T-helper 2 cell treated with Interferon-gamma antibody and Interleukin-4, amounts not matched to agents 5 μg/mL and 100 μg/mL, for 36 hours (primary cell): ENCODE measurements at regions not wholly inside any gene's neighbourhood (a gene's known extent, or its start where the extent isn't known, plus 50 kb on each side); places are given as distances from the start of the nearest gene placed in this dataset.

ENCODE experiments used
- DNase-seq: peaks from one replicate; pipeline ENCODE4 v3.0.0; 2021; ENCODE audit warnings: low spot score
- H3K27ac Mint-ChIP-seq: one replicate; pipeline ENCODE4 v1.8.0; 2021; ENCODE audit warnings: mild to moderate bottlenecking, mixed read lengths
- H3K27me3 Mint-ChIP-seq: one replicate; pipeline ENCODE4 v1.8.0; 2021; ENCODE audit warnings: low read depth, mixed read lengths
- H3K36me3 Mint-ChIP-seq: one replicate; pipeline ENCODE4 v1.8.0; 2021; ENCODE audit warnings: low read depth, mixed read lengths
- H3K4me1 Mint-ChIP-seq: one replicate; pipeline ENCODE4 v1.8.0; 2021; ENCODE audit warnings: low read depth, mixed read lengths
- H3K4me3 Mint-ChIP-seq: one replicate; pipeline ENCODE4 v1.8.0; 2022; ENCODE audit warnings: mild to moderate bottlenecking, moderate library complexity, mixed read lengths
- H3K9me3 Mint-ChIP-seq: one replicate; pipeline ENCODE4 v1.8.0; 2021; ENCODE audit warnings: mixed read lengths

DNA sequence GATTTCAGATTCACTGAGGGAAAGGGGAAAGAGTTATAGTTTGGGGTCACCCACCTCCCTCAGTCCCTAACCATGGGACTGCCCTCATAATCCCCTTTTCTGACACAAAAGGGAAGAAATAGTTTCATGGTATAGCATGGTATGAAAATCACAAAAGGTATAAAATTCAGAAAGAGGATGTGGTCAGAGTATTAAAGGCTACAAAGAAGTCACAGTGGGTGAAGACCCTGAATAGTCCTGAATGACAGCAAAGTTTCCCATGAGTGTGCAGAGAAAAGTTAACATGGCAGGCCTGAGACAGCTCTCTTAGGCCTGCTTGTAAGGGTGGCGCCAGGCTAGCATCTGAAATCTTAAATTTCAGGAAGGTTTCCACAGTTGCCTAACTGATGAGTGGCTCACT is 290.6 kb upstream of the ZNF608 start:
- H3K27ac Mint-ChIP-seq = no peak overlapping the region
- H3K9me3 Mint-ChIP-seq = no peaks in the 10 kb centered on the region

DNA sequence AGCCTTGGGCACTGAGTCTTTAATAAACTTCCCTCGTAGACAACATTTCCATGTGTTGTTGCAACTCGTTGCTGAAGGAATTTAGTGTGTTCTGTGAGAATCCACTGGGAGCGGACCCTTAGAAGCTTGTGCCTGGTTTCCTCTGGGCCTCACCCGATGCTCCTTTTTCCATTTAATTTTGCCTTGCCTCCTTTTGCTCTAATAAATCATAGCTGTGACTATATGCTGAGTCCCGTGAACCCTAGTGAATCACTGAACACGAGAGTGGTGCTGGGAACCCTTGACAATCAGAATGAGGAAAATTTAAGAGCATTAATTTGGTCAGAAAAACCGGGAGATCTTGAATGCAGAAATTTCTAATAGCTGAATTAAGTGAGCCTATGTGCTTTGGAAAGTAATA is 291.1 kb upstream of the ZNF608 start:
- no peaks in the 10 kb centered on the region for H3K36me3 Mint-ChIP-seq
- DNase-seq = no peak
- no peak overlapping the region for H3K27ac Mint-ChIP-seq
- no peak overlapping the region for H3K4me3 Mint-ChIP-seq
- H3K27me3 Mint-ChIP-seq = no peaks in the 10 kb centered on the region
- H3K4me1 Mint-ChIP-seq = no peaks in the 10 kb centered on the region
- no peaks in the 10 kb centered on the region for H3K9me3 Mint-ChIP-seq

More for the DNA sequence above, 290.6 kb upstream of the ZNF608 start:
- no peak for DNase-seq
- Mint-ChIP-seq H3K4me3 (no peak overlapping the region), H3K4me1 (no peaks in the 10 kb centered on the region), H3K27me3 (no peaks in the 10 kb centered on the region), H3K36me3 (no peaks in the 10 kb centered on the region)

DNA sequence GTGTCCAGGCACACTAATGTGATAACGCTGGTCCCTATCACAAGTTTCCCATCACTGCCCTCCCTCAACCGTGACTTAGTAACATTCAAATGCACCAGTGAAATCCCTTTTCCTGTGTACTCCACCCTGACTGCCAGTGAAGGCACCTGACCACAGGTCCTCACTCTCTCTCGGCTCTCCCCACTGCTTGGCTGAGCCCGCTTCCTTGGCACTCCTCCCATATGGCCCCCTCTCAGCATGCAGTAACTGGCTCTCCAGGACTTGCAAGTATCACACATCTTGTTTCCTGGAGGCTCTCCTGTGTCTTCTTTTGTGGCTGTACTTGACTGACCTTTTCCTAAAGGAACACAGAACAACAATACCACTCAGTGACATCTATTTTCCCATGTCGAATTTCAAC is 292.0 kb upstream of the ZNF608 start:
- DNase-seq = no peak
- Mint-ChIP-seq H3K36me3 (no peaks in the 10 kb centered on the region), H3K27ac (no peak overlapping the region), H3K27me3 (no peaks in the 10 kb centered on the region), H3K9me3 (no peaks in the 10 kb centered on the region), H3K4me1 (no peaks in the 10 kb centered on the region), H3K4me3 (no peak overlapping the region)

DNA sequence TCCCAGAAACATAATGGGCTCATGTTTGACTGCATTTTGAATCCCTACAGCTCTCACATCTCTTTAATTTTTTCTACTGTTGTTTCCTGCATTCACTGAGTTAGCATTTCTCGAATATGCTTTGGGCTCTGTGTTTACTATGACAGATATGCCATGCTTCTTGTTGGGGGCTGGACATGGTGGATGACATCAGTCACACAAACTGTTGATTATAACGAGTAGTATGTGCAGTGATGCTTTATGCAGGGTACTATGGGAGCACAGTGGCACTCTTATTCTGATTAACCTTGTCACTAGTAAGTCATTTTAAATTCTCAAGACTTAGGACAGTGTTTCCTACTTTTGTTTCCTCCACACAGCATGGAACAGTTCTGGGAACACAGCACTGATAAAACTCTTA is 295.4 kb upstream of the ZNF608 start:
- H3K27me3 Mint-ChIP-seq = no peaks in the 10 kb centered on the region

DNA sequence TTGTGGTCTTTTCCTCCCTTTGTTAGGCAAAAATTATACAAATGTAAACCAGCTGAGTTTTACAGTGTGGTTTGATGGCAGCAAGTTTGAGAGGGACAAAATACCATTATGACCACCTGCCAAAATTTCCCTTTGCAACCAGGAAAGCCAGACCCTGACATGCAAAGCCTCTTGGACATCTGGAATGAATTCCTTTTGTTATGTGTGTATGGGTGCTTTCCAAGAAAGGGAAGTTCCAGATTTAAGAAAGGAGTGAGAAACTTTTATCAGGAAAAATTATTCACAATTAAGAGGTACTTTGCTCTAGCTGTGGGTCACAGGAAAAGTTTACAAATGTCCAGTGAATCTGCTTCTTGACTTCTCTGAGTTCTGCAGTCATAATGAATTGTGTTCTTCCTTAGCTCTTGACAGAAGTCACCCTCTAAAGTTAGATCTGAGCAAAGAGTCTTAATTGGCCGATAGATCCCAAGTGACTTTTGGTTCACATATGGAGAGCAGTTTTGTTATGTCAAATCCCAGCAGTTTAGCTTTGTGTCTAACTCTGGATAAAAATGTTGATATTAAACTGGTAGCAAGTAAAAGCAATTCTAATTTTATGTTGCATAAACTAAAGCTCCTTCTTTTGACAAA is 295.9 kb upstream of the ZNF608 start:
- no peak overlapping the region for H3K27ac Mint-ChIP-seq
- DNase-seq = no peak
- no peak overlapping the region for H3K4me3 Mint-ChIP-seq
- H3K9me3 Mint-ChIP-seq = no peaks in the 10 kb centered on the region
- H3K36me3 Mint-ChIP-seq = no peaks in the 10 kb centered on the region
- no peaks in the 10 kb centered on the region for H3K4me1 Mint-ChIP-seq
- no peaks in the 10 kb centered on the region for H3K27me3 Mint-ChIP-seq

More for the DNA sequence above, 295.4 kb upstream of the ZNF608 start:
- no peaks in the 10 kb centered on the region for H3K9me3 Mint-ChIP-seq
- no peak overlapping the region for H3K4me3 Mint-ChIP-seq
- DNase-seq = no peak
- no peaks in the 10 kb centered on the region for H3K4me1 Mint-ChIP-seq
- H3K36me3 Mint-ChIP-seq = no peaks in the 10 kb centered on the region
- H3K27ac Mint-ChIP-seq = no peak overlapping the region

DNA sequence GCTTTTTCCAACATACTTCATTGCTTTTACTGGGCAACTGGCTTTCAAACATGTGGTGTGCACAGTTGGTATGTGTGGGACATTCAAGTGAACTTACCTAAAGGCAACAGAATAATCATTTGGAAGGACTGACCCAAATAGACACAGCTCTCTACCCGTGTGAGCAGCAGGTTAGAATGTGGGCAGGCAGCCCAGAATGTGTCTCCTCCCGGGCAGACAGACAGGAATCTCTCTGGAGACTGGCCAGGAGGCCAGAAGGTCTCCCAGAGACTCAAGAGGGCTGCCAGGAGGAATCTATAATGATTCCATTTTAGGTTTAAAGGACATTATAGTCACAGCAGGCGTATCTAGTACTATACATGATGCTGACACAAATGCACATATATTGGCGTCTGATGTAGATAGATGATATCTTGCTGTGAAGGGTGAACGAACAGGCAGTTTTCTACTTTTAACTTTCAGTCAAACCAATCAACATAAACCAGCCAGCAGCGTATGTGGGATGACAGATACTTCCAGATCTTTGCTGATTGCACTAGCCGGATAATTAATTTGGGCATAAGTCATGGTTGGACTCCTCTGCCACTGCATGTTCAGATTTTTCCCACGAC is 297.4 kb upstream of the ZNF608 start:
- Mint-ChIP-seq H3K27ac (no peak overlapping the region), H3K27me3 (no peaks in the 10 kb centered on the region)
- no peak for DNase-seq

DNA sequence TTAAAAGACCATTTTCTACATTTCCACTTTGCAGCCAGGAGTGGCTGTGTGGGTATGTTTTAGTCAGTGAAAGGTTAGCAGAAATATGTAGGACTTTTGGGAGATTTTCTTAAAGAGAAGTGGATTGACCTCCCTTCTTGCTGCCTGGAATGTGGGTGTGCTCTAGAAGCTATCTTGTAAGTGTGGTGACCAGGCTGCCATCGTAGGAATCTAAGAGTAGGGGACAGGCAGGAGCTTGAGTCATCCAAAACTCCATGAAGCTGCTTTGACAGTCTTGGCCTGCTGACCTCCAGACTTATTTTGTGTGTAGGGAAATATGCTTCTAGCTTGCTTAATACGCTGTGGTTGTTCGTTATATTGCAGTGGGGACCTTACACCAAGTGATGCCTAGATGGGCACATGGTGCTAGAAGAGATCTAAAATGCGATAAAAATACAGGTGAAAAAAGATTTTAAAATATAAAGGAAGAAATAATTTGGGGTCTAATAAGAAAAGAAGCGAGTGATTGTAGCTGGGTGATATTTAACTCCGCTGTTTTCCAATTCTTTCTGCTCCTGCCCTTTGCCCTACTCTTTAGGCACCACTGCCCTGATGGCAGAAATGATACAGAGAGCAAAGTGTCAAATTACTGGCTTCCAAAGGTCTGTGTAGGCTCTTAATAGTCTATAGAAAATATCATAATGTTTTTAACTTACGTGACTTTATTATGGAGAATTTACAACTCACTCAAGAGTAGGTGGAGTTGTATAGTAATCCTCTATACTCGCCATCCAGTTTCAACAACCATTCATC is 298.2 kb upstream of the ZNF608 start:
- no peaks in the 10 kb centered on the region for H3K27me3 Mint-ChIP-seq
- H3K9me3 Mint-ChIP-seq = no peaks in the 10 kb centered on the region
- H3K4me3 Mint-ChIP-seq = no peak overlapping the region
- no peaks in the 10 kb centered on the region for H3K36me3 Mint-ChIP-seq
- H3K4me1 Mint-ChIP-seq = no peaks in the 10 kb centered on the region
- H3K27ac Mint-ChIP-seq = no peak overlapping the region
- DNase-seq = no peak

More for the DNA sequence above, 297.4 kb upstream of the ZNF608 start:
- no peaks in the 10 kb centered on the region for H3K36me3 Mint-ChIP-seq
- no peak overlapping the region for H3K4me3 Mint-ChIP-seq
- H3K4me1 Mint-ChIP-seq = no peaks in the 10 kb centered on the region
- no peaks in the 10 kb centered on the region for H3K9me3 Mint-ChIP-seq

DNA sequence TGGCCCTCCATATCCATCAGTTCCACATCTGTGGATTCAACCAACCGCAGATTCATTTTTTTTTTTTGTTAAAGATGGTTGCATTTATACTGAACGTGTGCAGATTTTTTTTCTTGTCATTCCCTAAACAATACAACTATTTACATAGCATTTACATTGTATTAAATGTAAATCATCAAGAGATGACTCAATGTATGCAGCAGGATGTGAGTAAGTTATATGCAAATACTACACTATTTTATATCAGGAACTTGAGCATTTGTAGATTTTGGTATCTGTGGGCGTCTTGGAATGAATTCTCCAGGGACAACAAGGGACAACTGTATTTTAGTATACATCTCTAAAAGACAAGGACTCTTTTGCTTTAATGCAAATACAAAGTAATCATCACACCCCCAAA is 299.2 kb upstream of the ZNF608 start:
- no peak for DNase-seq
- H3K9me3 Mint-ChIP-seq = no peaks in the 10 kb centered on the region
- H3K27me3 Mint-ChIP-seq = no peaks in the 10 kb centered on the region
- H3K4me3 Mint-ChIP-seq = no peak overlapping the region
- no peaks in the 10 kb centered on the region for H3K4me1 Mint-ChIP-seq
- H3K36me3 Mint-ChIP-seq = no peaks in the 10 kb centered on the region
- H3K27ac Mint-ChIP-seq = no peak overlapping the region

DNA sequence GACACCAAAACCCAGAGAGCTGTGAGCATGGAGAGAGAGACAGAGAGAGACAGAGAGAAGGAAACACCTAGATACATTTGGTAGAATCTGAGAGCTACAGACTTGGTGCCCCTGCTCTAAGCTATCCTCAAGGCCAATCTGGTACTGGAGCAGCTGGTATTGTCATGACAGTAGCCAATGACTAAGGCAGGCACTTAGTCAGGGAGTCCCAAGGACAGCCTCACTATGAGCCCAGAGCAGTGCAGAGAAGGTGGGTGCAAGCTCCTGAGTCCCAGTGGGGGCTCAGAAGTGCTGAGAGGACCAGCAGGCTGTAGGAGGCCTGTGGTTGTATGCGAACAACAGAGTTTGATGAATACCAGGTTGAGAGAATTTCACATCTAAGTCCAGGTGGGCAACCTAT is 300.4 kb upstream of the ZNF608 start:
- Mint-ChIP-seq H3K4me3 (no peak overlapping the region), H3K27ac (no peak overlapping the region), H3K36me3 (no peaks in the 10 kb centered on the region), H3K4me1 (no peaks in the 10 kb centered on the region), H3K27me3 (no peaks in the 10 kb centered on the region), H3K9me3 (no peaks in the 10 kb centered on the region)
- DNase-seq = no peak

DNA sequence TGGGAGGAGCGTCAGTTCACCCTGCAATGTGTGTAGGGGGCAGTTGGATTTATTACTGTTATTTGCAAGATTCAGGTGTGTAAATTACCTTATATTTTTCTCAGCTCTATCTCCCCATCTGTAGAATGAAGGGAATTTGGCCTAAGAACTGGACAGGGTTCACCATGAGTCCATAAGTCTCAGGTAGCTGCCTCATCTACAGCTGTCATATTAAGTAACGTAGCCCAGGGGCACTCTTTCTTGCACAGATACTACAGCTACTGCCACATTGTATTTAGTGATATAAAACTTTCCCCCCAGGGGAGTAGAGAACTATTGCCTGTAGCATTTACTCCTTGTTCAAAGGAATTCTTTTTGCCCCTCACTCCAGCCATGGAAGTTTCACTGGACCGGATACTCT is 301.4 kb upstream of the ZNF608 start:
- H3K4me3 Mint-ChIP-seq = no peak overlapping the region
- no peaks in the 10 kb centered on the region for H3K9me3 Mint-ChIP-seq
- no peak overlapping the region for H3K27ac Mint-ChIP-seq

DNA sequence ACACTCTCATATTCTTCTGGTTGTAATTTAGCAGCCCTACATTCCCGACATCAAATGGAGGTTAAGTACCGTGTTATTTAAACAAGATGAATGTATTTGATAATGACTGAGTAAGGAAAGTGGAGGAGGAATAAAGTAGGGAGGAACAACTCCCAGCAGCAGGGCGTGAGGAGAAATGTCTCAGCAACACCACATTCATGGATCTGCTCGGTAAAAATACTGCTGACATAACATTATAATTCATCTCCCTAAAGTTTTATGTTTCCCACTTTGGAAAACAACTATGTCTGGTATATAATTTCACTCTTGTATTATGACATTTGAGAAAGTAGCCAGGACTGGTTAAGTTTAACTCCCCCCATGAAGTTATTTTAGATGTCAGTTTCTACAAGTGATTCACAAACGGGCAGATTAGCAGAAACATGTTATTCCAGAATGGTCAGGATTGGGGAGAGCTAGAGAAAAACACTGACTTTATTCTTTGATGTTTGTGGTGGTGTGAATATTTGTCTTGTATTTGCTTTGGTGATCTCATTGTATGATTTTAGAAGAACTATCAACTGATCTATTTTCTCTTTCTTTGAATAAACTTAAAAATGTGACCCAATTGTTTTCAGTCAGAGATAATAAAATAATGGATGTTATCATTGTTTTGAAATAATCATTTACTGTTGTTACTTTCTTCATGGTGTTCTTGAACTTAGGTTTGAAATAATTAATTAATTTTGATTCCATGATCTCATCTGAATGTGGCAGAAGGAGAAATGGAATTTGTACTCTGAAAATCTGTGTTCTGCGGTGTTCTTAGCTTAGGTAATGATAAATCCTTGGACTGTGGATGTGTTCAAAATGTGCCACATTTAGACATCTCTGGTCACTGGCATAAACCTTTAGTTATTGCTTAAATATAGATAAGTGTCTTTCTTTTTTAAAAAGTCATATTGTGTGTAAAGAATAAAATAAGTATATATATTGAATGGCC is 303.6 kb upstream of the ZNF608 start:
- Mint-ChIP-seq H3K27me3 (no peaks in the 10 kb centered on the region), H3K36me3 (no peaks in the 10 kb centered on the region), H3K4me3 (no peak overlapping the region), H3K4me1 (no peaks in the 10 kb centered on the region), H3K27ac (no peak overlapping the region), H3K9me3 (no peaks in the 10 kb centered on the region)
- DNase-seq = no peak

More for the DNA sequence above, 301.4 kb upstream of the ZNF608 start:
- Mint-ChIP-seq H3K4me1 (no peaks in the 10 kb centered on the region), H3K36me3 (no peaks in the 10 kb centered on the region), H3K27me3 (no peaks in the 10 kb centered on the region)
- no peak for DNase-seq

DNA sequence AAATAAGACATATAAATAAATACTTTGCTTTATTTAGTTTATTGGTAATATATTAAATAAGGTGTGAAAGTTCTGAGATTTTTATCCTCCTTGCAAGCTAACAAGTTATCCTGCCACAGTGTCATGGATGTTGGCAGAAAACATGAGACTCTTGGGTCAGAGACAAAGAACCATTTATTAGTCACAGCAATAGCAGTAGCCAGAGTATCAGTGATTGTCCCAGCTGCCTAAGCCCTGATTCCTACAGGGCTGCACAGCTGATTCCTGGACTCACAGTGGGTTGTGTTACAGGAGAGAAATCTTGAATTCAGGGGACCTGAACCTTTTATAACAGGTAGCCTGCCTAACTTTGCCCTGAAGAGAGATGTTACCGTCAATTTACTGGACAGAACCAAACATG is 304.5 kb upstream of the ZNF608 start:
- DNase-seq = no peak
- peaks cover 2% of the 10 kb centered on the region for H3K9me3 Mint-ChIP-seq
- no peak overlapping the region for H3K27ac Mint-ChIP-seq
- no peak overlapping the region for H3K4me3 Mint-ChIP-seq
- no peaks in the 10 kb centered on the region for H3K36me3 Mint-ChIP-seq
- H3K4me1 Mint-ChIP-seq = no peaks in the 10 kb centered on the region
- no peaks in the 10 kb centered on the region for H3K27me3 Mint-ChIP-seq

DNA sequence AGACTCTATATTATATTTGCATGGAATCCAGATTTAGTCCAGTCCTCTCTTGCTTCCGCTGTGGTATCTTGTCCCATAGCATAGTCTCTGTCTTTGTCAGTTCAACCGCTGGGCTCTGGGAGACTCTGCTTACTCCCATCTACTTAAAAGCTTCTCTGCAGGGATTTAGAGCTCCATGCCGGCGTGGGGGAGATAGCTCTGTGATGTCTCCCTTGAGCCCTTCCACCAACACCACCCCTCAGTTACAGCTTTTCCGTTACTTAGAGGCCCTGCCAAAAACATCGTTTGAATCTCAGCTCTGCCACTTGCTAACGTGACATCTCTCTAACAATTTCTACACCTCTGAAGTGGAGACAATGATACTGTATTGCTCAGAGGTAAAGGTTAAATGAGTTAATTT is 306.1 kb upstream of the ZNF608 start:
- H3K27ac Mint-ChIP-seq = no peak overlapping the region
- no peak overlapping the region for H3K4me3 Mint-ChIP-seq
- DNase-seq = no peak
- H3K27me3 Mint-ChIP-seq = no peaks in the 10 kb centered on the region
- peaks cover 4% of the 10 kb centered on the region for H3K9me3 Mint-ChIP-seq
- no peaks in the 10 kb centered on the region for H3K36me3 Mint-ChIP-seq
- H3K4me1 Mint-ChIP-seq = no peaks in the 10 kb centered on the region
